ENCODE measurements at regions not wholly inside any gene's neighbourhood (a gene's known extent, or its start where the extent isn't known, plus 50 kb on each side); places are given as distances from the start of the nearest gene placed in this dataset.

GRCh38 chr3:177426878-177427495 lies 229.7 kb upstream of the TBL1XR1 start:
- Mint-ChIP-seq H3K27me3 (ENCODE audit: unreplicated experiment) (no peaks in the 10 kb centered on the region), H3K27ac (ENCODE audit: unreplicated experiment) (no peak overlapping the region), H3K4me3 (ENCODE audit: unreplicated experiment) (no peak overlapping the region), H3K9me3 (ENCODE audit: unreplicated experiment) (no peaks in the 10 kb centered on the region), H3K4me1 (ENCODE audit: unreplicated experiment) (peaks cover 19% of the 10 kb centered on the region), H3K36me3 (ENCODE audit: unreplicated experiment) (no peaks in the 10 kb centered on the region)
- no peak for DNase-seq (ENCODE audit: extremely low spot score, unreplicated experiment)
- TF ChIP-seq CTCF (IDR thresholded peaks at IDR 0.05), result no peak

GRCh38 chr3:177427540-177427939 lies 230.3 kb upstream of the TBL1XR1 start:
- Mint-ChIP-seq H3K4me3 (ENCODE audit: unreplicated experiment) (no peak overlapping the region), H3K9me3 (ENCODE audit: unreplicated experiment) (no peaks in the 10 kb centered on the region), H3K36me3 (ENCODE audit: unreplicated experiment) (no peaks in the 10 kb centered on the region), H3K27me3 (ENCODE audit: unreplicated experiment) (no peaks in the 10 kb centered on the region), H3K27ac (ENCODE audit: unreplicated experiment) (no peak overlapping the region), H3K4me1 (ENCODE audit: unreplicated experiment) (peaks cover 18% of the 10 kb centered on the region)
- no peak for DNase-seq (ENCODE audit: extremely low spot score, unreplicated experiment)
- no peak for TF ChIP-seq CTCF (IDR thresholded peaks at IDR 0.05)

GRCh38 chr3:177429079-177429478 lies 231.8 kb upstream of the TBL1XR1 start:
- H3K4me3 Mint-ChIP-seq (ENCODE audit: unreplicated experiment), result no peak overlapping the region
- DNase-seq (ENCODE audit: extremely low spot score, unreplicated experiment), result no peak
- TF ChIP-seq CTCF (IDR thresholded peaks at IDR 0.05), result no peak
- H3K27me3 Mint-ChIP-seq (ENCODE audit: unreplicated experiment), result no peaks in the 10 kb centered on the region
- H3K27ac Mint-ChIP-seq (ENCODE audit: unreplicated experiment), result peak overlapping the region; percentile 45
- H3K36me3 Mint-ChIP-seq (ENCODE audit: unreplicated experiment), result no peaks in the 10 kb centered on the region
- H3K4me1 Mint-ChIP-seq (ENCODE audit: unreplicated experiment), result peaks cover 14% of the 10 kb centered on the region
- H3K9me3 Mint-ChIP-seq (ENCODE audit: unreplicated experiment), result no peaks in the 10 kb centered on the region

GRCh38 chr3:177429771-177430170 lies 232.5 kb upstream of the TBL1XR1 start:
- DNase-seq (ENCODE audit: extremely low spot score, unreplicated experiment), result no peak
- H3K36me3 Mint-ChIP-seq (ENCODE audit: unreplicated experiment), result no peaks in the 10 kb centered on the region
- H3K27ac Mint-ChIP-seq (ENCODE audit: unreplicated experiment), result no peak overlapping the region
- H3K4me1 Mint-ChIP-seq (ENCODE audit: unreplicated experiment), result peaks cover 14% of the 10 kb centered on the region
- no peaks in the 10 kb centered on the region for H3K9me3 Mint-ChIP-seq (ENCODE audit: unreplicated experiment)
- no peak for TF ChIP-seq CTCF (IDR thresholded peaks at IDR 0.05)
- no peak overlapping the region for H3K4me3 Mint-ChIP-seq (ENCODE audit: unreplicated experiment)
- no peaks in the 10 kb centered on the region for H3K27me3 Mint-ChIP-seq (ENCODE audit: unreplicated experiment)

- H3K4me1 Mint-ChIP-seq (ENCODE audit: unreplicated experiment), result peaks cover 14% of the 10 kb centered on the region
- no peak overlapping the region for H3K4me3 Mint-ChIP-seq (ENCODE audit: unreplicated experiment)
- DNase-seq (ENCODE audit: extremely low spot score, unreplicated experiment), result no peak
- no peak overlapping the region for H3K27ac Mint-ChIP-seq (ENCODE audit: unreplicated experiment)
- TF ChIP-seq CTCF (IDR thresholded peaks at IDR 0.05), result no peak
- H3K9me3 Mint-ChIP-seq (ENCODE audit: unreplicated experiment), result no peaks in the 10 kb centered on the region
- no peaks in the 10 kb centered on the region for H3K27me3 Mint-ChIP-seq (ENCODE audit: unreplicated experiment)
- H3K36me3 Mint-ChIP-seq (ENCODE audit: unreplicated experiment), result no peaks in the 10 kb centered on the region
Observed at GRCh38 chr3:177430653-177431052, 233.4 kb upstream of the TBL1XR1 start.
